B cell (primary cell): ENCODE measurements at regions not wholly inside any gene's neighbourhood (a gene's known extent, or its start where the extent isn't known, plus 50 kb on each side); places are given as distances from the start of the nearest gene placed in this dataset.

Experiments used
- ATAC-seq: fragments of 200-7000 bp; cut with Tn5 transposase; one replicate; pipeline ENCODE4 v1.10.0; 2021; ENCODE audit warnings: low read depth, mild to moderate bottlenecking, moderate number of reproducible peaks, moderate library complexity
- CTCF ChIA-PET: fragments of 350-600 bp; sonication (Branson Sonifier 250); formaldehyde crosslinking; loops from one replicate; lab custom pipeline; 2021; ENCODE audit warnings: antibody characterized with exemption, inconsistent platforms; lab: Charles Lee
- POLR2A ChIA-PET: fragments of 350-600 bp; sonication (Branson Sonifier 250); formaldehyde crosslinking; loops from one replicate; lab custom pipeline; 2021; ENCODE audit warnings: antibody characterized with exemption; lab: Charles Lee
- DNase-seq: peaks from one replicate; pipeline ENCODE4 v3.0.0; 2013
- H2AFZ ChIP-seq: 2 replicates; pipeline ENCODE4 v1.6.1; 2012; ENCODE audit warnings: mild to moderate bottlenecking, low read depth, low read length; ENCODE audit not compliant: insufficient read depth, poor library complexity, severe bottlenecking
- H3K27ac ChIP-seq, 2 donors: 1 replicate in 1 of 2; 2 replicates in 1 of 2; pipeline ENCODE4 v1.5.1; 2012 to 2013; ENCODE audit warnings: low read length in 2 of 2, mild to moderate bottlenecking in 2 of 2, moderate library complexity in 1 of 2
- H3K27me3 ChIP-seq, 4 experiments: fragments of 200-600 bp in 1 of 4; sonication (generic) in 1 of 4; replicated peaks in 1 of 4; 1 replicate in 2 of 4; 2 replicates in 2 of 4; pipeline versions ENCODE4 v1.6.1 to v1.7.0; 2013 to 2016; ENCODE audit warnings: low read length in 3 of 4, mild to moderate bottlenecking in 2 of 4, mixed read lengths in 1 of 4, moderate library complexity in 1 of 4; ENCODE audit not compliant: insufficient read depth in 4 of 4, control insufficient read depth in 3 of 4; ENCODE audit errors: control extremely low read depth in 1 of 4
- H3K36me3 ChIP-seq, 2 experiments: replicated peaks in 1 of 2; 1 replicate in 1 of 2; 2 replicates in 1 of 2; pipeline versions ENCODE4 v1.6.1 to v1.7.1; 2013; ENCODE audit warnings: low read length in 1 of 2; ENCODE audit not compliant: insufficient read depth in 2 of 2, control insufficient read depth in 1 of 2; ENCODE audit errors: control extremely low read depth in 1 of 2, extremely low read depth in 1 of 2
- H3K4me1 ChIP-seq, 2 donors: fragments of 200-600 bp in 1 of 2; sonication (generic) in 1 of 2; 1 replicate in 1 of 2; 2 replicates in 1 of 2; pipeline versions ENCODE4 v1.5.1 to v1.6.1; 2013 to 2017; ENCODE audit warnings: low read length in 2 of 2; ENCODE audit not compliant: control insufficient read depth in 2 of 2, insufficient read depth in 2 of 2
- H3K4me2 ChIP-seq: replicated peaks from 2 replicates; pipeline ENCODE3; 2012; ENCODE audit warnings: mild to moderate bottlenecking, low read depth, low read length; ENCODE audit not compliant: poor library complexity, severe bottlenecking
- H3K4me3 ChIP-seq, 5 experiments: fragments of 200-600 bp in 1 of 5; sonication (generic) in 1 of 5; 1 replicate in 3 of 5; 2 replicates in 2 of 5; pipeline versions ENCODE4 v1.5.1 to v1.7.0; 2011 to 2016; ENCODE audit warnings: low read length in 4 of 5, mild to moderate bottlenecking in 4 of 5, low read depth in 2 of 5, control low read depth in 1 of 5, moderate library complexity in 1 of 5; ENCODE audit not compliant: insufficient read depth in 1 of 5; ENCODE audit errors: control extremely low read depth in 1 of 5, extremely low read depth in 1 of 5
- H3K79me2 ChIP-seq: fragments of 200-600 bp; sonication (generic); one replicate; pipeline ENCODE4 v1.6.0; 2016; ENCODE audit warnings: low read length; ENCODE audit not compliant: control insufficient read depth, insufficient read depth
- H3K9ac ChIP-seq: fragments of 200-600 bp; sonication (generic); 2 replicates; pipeline ENCODE4 v1.6.1; 2017; ENCODE audit warnings: mild to moderate bottlenecking, low read length, moderate library complexity
- H3K9me3 ChIP-seq, 3 donors: one replicate each; pipeline versions ENCODE4 v1.6.1 to v1.7.1; 2013; ENCODE audit warnings: low read length in 2 of 3; ENCODE audit not compliant: control insufficient read depth in 2 of 3, insufficient read depth in 1 of 3; ENCODE audit errors: control extremely low read depth in 1 of 3
- H4K20me1 ChIP-seq: 2 replicates; pipeline ENCODE4 v1.6.0; 2012; ENCODE audit warnings: mild to moderate bottlenecking, low read length; ENCODE audit not compliant: insufficient read depth, control insufficient read depth, poor library complexity, severe bottlenecking
- H3K27ac Mint-ChIP-seq: one replicate; pipeline ENCODE4 v1.8.0; 2021; ENCODE audit warnings: mixed read lengths
- H3K27me3 Mint-ChIP-seq: one replicate; pipeline ENCODE4 v1.8.0; 2021; ENCODE audit warnings: mixed read lengths
- H3K4me1 Mint-ChIP-seq: one replicate; pipeline ENCODE4 v1.8.0; 2021; ENCODE audit warnings: mixed read lengths
- H3K4me3 Mint-ChIP-seq: one replicate; pipeline ENCODE4 v1.8.0; 2021; ENCODE audit warnings: mixed read lengths
- H3K9me3 Mint-ChIP-seq: one replicate; pipeline ENCODE4 v1.8.0; 2022; ENCODE audit warnings: mixed read lengths; ENCODE audit not compliant: insufficient read depth
- CTCF ChIP-seq: fragments of 200-600 bp; IDR thresholded peaks from one replicate; pipeline ENCODE4 v1.8.0; 2022; ENCODE audit warnings: antibody characterized with exemption, mild to moderate bottlenecking
- EZH2 ChIP-seq: IDR thresholded peaks from 2 replicates; pipeline ENCODE4 v1.6.1; 2012; ENCODE audit warnings: borderline replicate concordance, low read depth, mild to moderate bottlenecking, moderate library complexity, low read length; ENCODE audit not compliant: insufficient read depth, poor library complexity, severe bottlenecking
- WGBS: methylation state at CpG from one replicate; pipeline ENCODE4 v1.1.5; 2013; ENCODE audit warnings: missing lambda C conversion rate; ENCODE audit not compliant: insufficient coverage; 5-methylcytosine and 5-hydroxymethylcytosine counted together
- intact Hi-C: fragments of 100-400 bp; cut with micrococcal nuclease; formaldehyde crosslinking; loops from one replicate; pipeline ENCODE4 v1.10.0; 2022

DNA sequence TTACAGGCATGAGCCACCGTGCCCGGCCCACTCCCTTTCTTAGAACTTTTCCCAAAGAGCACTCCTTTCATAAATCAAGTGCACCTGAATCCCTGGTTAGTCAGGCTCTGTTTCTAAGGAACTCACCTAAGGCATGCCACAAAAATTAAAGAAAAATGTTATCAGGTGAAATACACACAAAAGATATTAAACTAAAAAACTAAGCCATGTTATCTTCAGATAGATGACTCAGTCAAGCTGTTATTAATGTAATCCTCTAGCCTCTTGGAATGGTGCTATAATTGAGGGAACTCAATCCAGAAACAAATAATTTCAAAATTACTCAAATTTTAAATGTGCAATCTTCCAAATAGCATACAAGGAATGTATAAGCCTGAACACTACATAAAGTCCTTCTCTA is 83.0 kb downstream of the TENT5A start:
- Histone ChIP-seq H3K9ac (no peak overlapping the region), H3K4me2 (no peak overlapping the region), H3K27ac (no peak overlapping the region), H2AFZ (no peak overlapping the region), H3K36me3 (no peaks in the 10 kb centered on the region), H3K27me3 (no peaks in the 10 kb centered on the region), H3K9me3 (peaks cover 0 to 6% (median 0%) of the 10 kb centered on the region in 3 donors), H3K4me1 (no peaks in the 10 kb centered on the region), H4K20me1 (no peaks in the 10 kb centered on the region), H3K79me2 (no peaks in the 10 kb centered on the region), H3K4me3 (no peak overlapping the region)
- Mint-ChIP-seq H3K4me1 (no peaks in the 10 kb centered on the region), H3K27ac (no peak overlapping the region), H3K9me3 (no peaks in the 10 kb centered on the region), H3K4me3 (no peak overlapping the region), H3K27me3 (no peaks in the 10 kb centered on the region)
- TF ChIP-seq EZH2 (no peak), CTCF (no peak)
- DNase-seq = no peak
- intact Hi-C loops = no loop called here
- ATAC-seq = no peak
- WGBS = 94% methylated on average over 2 of the region's 2 CpGs
- ChIA-PET CTCF (no interaction called here), POLR2A (no interaction called here)

- TF ChIP-seq CTCF = no peak
- TF ChIP-seq EZH2 = no peak
- Histone ChIP-seq H3K4me1 (no peaks in the 10 kb centered on the region), H3K79me2 (no peaks in the 10 kb centered on the region), H3K9me3 (peaks cover 0 to 6% (median 0%) of the 10 kb centered on the region in 3 donors), H3K36me3 (no peaks in the 10 kb centered on the region), H3K27ac (no peak overlapping the region), H3K9ac (no peak overlapping the region), H3K27me3 (no peaks in the 10 kb centered on the region), H4K20me1 (no peaks in the 10 kb centered on the region), H3K4me3 (no peak overlapping the region), H3K4me2 (no peak overlapping the region), H2AFZ (no peak overlapping the region)
- ChIA-PET POLR2A (no interaction called here), CTCF (no interaction called here)
- intact Hi-C loops = no loop called here
- Mint-ChIP-seq H3K27me3 (no peaks in the 10 kb centered on the region), H3K9me3 (no peaks in the 10 kb centered on the region), H3K4me1 (no peaks in the 10 kb centered on the region), H3K27ac (no peak overlapping the region), H3K4me3 (no peak overlapping the region)
- DNase-seq = no peak
- no CpG with 5 or more reads among the region's 1 CpG for WGBS
- no peak for ATAC-seq
These were observed 83.8 kb downstream of the TENT5A start for GRCh38 chr6:81668615-81669047.
